ENCODE measurements at regions not wholly inside any gene's neighbourhood (a gene's known extent, or its start where the extent isn't known, plus 50 kb on each side); places are given as distances from the start of the nearest gene placed in this dataset.

DNA sequence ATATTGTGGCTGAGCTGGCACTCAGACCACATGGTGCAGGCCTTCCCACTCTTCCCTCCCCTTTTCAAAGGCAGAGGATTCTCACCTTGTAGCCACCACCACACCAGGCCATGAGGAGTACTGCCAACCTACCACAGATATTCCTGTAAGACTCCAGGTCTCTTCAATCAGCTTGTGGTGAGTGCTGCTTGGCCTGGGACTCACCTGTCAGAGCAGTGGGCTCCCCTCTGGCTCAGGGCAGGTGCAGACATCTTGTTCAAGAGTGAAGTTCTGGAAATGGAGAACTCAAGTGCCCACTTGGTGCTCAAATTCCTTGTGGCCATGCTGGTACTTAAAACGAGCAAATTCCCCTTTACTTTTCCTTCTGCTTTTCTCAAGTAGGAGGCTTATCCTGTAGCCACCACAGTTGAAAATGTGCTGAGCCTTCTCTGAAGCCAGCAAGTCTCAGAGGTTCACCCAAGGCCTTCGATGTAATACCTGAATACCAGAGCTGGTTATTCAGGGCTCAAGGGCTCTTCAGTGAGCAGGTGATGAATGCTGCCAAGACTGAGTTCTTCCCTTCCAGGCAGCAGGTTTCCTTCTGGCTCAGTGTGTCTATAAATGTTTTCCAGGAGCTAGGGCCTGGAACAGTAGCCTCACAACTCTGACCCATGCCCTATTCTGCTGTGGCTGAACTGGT is 212.9 kb downstream of the TEX13C start:
- no peaks in the 10 kb centered on the region for H3K27me3 ChIP-seq (ENCODE audit: control insufficient read depth in 3 of 3, insufficient read depth in 3 of 3, low read depth in 1 of 3, low read length in 3 of 3)
- no peak overlapping the region for H3K9ac ChIP-seq (ENCODE audit: low read depth, low read length, poor library complexity)
- H3K79me1 ChIP-seq (ENCODE audit: low read depth, low read length) = no peaks in the 10 kb centered on the region
- no peak for DNase-seq (ENCODE audit: low spot score)
- no peaks in the 10 kb centered on the region for H3K4me1 ChIP-seq (ENCODE audit: control insufficient read depth in 2 of 2, insufficient read depth in 1 of 2, low read depth in 1 of 2, low read length in 2 of 2)
- no peak overlapping the region for H2BK15ac ChIP-seq (ENCODE audit: low read length)
- H3K4me3 ChIP-seq (ENCODE audit: low read length in 2 of 2) = no peak overlapping the region
- no peak overlapping the region for H4K91ac ChIP-seq (ENCODE audit: low read depth, low read length, poor library complexity)
- H3K4ac ChIP-seq (ENCODE audit: low read length) = no peak overlapping the region
- WGBS, 2 donors (ENCODE audit: extremely low coverage in 2 of 2, insufficient read length in 2 of 2, insufficient replicate concordance in 1 of 2) = no CpG with 5 or more reads among the region's 2 CpGs
- H2BK120ac ChIP-seq (ENCODE audit: low read depth, low read length) = no peak overlapping the region
- H2BK5ac ChIP-seq (ENCODE audit: low read length) = no peak overlapping the region
- H2AFZ ChIP-seq (ENCODE audit: low read length) = no peak overlapping the region
- H3K4me2 ChIP-seq (ENCODE audit: insufficient read depth, low read length, poor library complexity, severe bottlenecking) = no peak overlapping the region
- no peak overlapping the region for H3K14ac ChIP-seq (ENCODE audit: low read length)
- H3K9me3 ChIP-seq (replicated peaks in 1 of 2; ENCODE audit: control insufficient read depth in 2 of 2, insufficient read depth in 1 of 2, low read depth in 1 of 2, low read length in 2 of 2) = no peaks in the 10 kb centered on the region
- no peaks in the 10 kb centered on the region for H3K36me3 ChIP-seq (replicated peaks in 1 of 2; ENCODE audit: control insufficient read depth in 2 of 2, insufficient read depth in 2 of 2, low read length in 2 of 2)
- H2AK5ac ChIP-seq (ENCODE audit: low read depth, low read length) = no peak overlapping the region
- H3K18ac ChIP-seq (ENCODE audit: low read length) = no peak overlapping the region
- H3K27ac ChIP-seq (replicated peaks; ENCODE audit: low read length) = no peak overlapping the region
- no peak overlapping the region for H3K23ac ChIP-seq (ENCODE audit: low read depth, low read length, poor library complexity)
- H2BK12ac ChIP-seq (ENCODE audit: low read length) = no peak overlapping the region
- H4K8ac ChIP-seq (ENCODE audit: low read depth, low read length) = no peak overlapping the region

DNA sequence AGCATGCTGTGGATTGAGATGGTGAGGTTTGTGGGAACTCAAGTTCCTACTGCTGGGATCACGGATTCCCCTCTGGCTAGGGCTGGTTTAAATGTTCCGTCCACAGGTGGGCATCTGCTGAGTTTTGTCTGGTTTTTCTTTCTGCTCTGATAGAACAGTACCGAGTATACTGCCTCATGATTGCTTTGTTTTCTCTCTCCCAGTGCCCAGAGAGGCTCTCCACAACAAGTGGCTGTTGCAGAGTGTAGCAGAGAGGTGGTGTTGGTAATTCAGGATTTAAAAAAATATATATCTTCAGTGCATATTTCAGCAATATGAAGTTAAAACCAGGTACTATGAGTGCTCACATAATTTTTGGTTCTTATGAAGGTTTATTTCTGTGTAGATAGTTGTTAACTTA is 213.7 kb downstream of the TEX13C start:
- Histone ChIP-seq H3K4me3 (ENCODE audit: low read length in 2 of 2) (no peak overlapping the region), H2AFZ (ENCODE audit: low read length) (no peak overlapping the region), H3K9me3 (replicated peaks in 1 of 2; ENCODE audit: control insufficient read depth in 2 of 2, insufficient read depth in 1 of 2, low read depth in 1 of 2, low read length in 2 of 2) (no peaks in the 10 kb centered on the region), H3K18ac (ENCODE audit: low read length) (no peak overlapping the region), H2BK15ac (ENCODE audit: low read length) (no peak overlapping the region), H2BK5ac (ENCODE audit: low read length) (no peak overlapping the region), H3K23ac (ENCODE audit: low read depth, low read length, poor library complexity) (no peak overlapping the region), H3K14ac (ENCODE audit: low read length) (no peak overlapping the region), H3K4me1 (ENCODE audit: control insufficient read depth in 2 of 2, insufficient read depth in 1 of 2, low read depth in 1 of 2, low read length in 2 of 2) (no peaks in the 10 kb centered on the region), H3K27ac (replicated peaks; ENCODE audit: low read length) (no peak overlapping the region), H3K4me2 (ENCODE audit: insufficient read depth, low read length, poor library complexity, severe bottlenecking) (no peak overlapping the region), H3K9ac (ENCODE audit: low read depth, low read length, poor library complexity) (no peak overlapping the region), H3K27me3 (ENCODE audit: control insufficient read depth in 3 of 3, insufficient read depth in 3 of 3, low read depth in 1 of 3, low read length in 3 of 3) (no peaks in the 10 kb centered on the region), H3K79me1 (ENCODE audit: low read depth, low read length) (no peaks in the 10 kb centered on the region), H2BK120ac (ENCODE audit: low read depth, low read length) (no peak overlapping the region), H3K36me3 (replicated peaks in 1 of 2; ENCODE audit: control insufficient read depth in 2 of 2, insufficient read depth in 2 of 2, low read length in 2 of 2) (no peaks in the 10 kb centered on the region), H4K8ac (ENCODE audit: low read depth, low read length) (no peak overlapping the region), H4K91ac (ENCODE audit: low read depth, low read length, poor library complexity) (no peak overlapping the region), H2AK5ac (ENCODE audit: low read depth, low read length) (no peak overlapping the region), H2BK12ac (ENCODE audit: low read length) (no peak overlapping the region), H3K4ac (ENCODE audit: low read length) (no peak overlapping the region)
- WGBS, 2 donors (ENCODE audit: extremely low coverage in 2 of 2, insufficient read length in 2 of 2, insufficient replicate concordance in 1 of 2) = no CpG with 5 or more reads among the region's 3 CpGs
- no peak for DNase-seq (ENCODE audit: low spot score)

DNA sequence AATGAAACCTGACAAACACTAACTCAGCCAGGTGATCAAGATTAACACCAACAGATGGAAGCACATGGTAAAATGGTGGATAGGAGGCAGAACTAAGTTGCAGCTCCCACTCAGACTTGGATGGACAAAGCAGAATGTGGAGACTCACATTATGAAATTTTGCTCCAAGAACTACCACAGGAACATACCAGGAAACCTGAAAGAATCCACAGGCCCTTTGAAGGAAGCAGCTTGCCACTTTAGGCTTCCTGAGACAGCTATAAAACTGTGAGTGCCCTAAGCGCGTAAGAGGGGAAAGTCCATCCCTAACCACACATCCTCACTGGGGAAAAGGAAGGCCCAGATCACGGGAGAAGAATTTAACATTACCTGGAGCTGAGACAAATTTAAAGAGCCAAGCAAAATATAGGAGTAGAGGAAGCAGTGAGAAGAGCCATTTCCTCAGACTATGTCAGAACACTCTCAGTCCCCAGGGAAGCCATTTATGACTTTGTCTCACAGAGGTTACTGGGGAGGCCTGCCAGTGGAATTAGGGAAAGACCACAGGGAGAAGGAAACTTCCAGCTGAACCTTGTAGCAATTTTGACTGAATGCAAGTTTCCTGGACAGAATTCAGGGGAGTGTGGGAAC is 224.5 kb downstream of the TEX13C start:
- no peak overlapping the region for H2AK5ac ChIP-seq (ENCODE audit: low read depth, low read length)
- no peak for DNase-seq (ENCODE audit: low spot score)
- no peak overlapping the region for H2BK15ac ChIP-seq (ENCODE audit: low read length)
- no peak overlapping the region for H4K8ac ChIP-seq (ENCODE audit: low read depth, low read length)
- H3K27me3 ChIP-seq (ENCODE audit: control insufficient read depth in 3 of 3, insufficient read depth in 3 of 3, low read depth in 1 of 3, low read length in 3 of 3) = no peaks in the 10 kb centered on the region
- H3K14ac ChIP-seq (ENCODE audit: low read length) = no peak overlapping the region
- WGBS, 2 donors (ENCODE audit: extremely low coverage in 2 of 2, insufficient read length in 2 of 2, insufficient replicate concordance in 1 of 2) = no CpG with 5 or more reads among the region's 3 CpGs
- no peak overlapping the region for H3K27ac ChIP-seq (replicated peaks; ENCODE audit: low read length)
- no peaks in the 10 kb centered on the region for H3K79me1 ChIP-seq (ENCODE audit: low read depth, low read length)
- no peak overlapping the region for H3K4me2 ChIP-seq (ENCODE audit: insufficient read depth, low read length, poor library complexity, severe bottlenecking)
- no peak overlapping the region for H3K23ac ChIP-seq (ENCODE audit: low read depth, low read length, poor library complexity)
- H3K9ac ChIP-seq (ENCODE audit: low read depth, low read length, poor library complexity) = no peak overlapping the region
- H3K4me1 ChIP-seq (ENCODE audit: control insufficient read depth in 2 of 2, insufficient read depth in 1 of 2, low read depth in 1 of 2, low read length in 2 of 2) = no peaks in the 10 kb centered on the region
- H2BK12ac ChIP-seq (ENCODE audit: low read length) = no peak overlapping the region
- H3K4me3 ChIP-seq (ENCODE audit: low read length in 2 of 2) = no peak overlapping the region
- no peaks in the 10 kb centered on the region for H3K36me3 ChIP-seq (replicated peaks in 1 of 2; ENCODE audit: control insufficient read depth in 2 of 2, insufficient read depth in 2 of 2, low read length in 2 of 2)
- H3K9me3 ChIP-seq (replicated peaks in 1 of 2; ENCODE audit: control insufficient read depth in 2 of 2, insufficient read depth in 1 of 2, low read depth in 1 of 2, low read length in 2 of 2) = no peaks in the 10 kb centered on the region
- H2AFZ ChIP-seq (ENCODE audit: low read length) = no peak overlapping the region
- no peak overlapping the region for H2BK120ac ChIP-seq (ENCODE audit: low read depth, low read length)
- no peak overlapping the region for H2BK5ac ChIP-seq (ENCODE audit: low read length)
- H4K91ac ChIP-seq (ENCODE audit: low read depth, low read length, poor library complexity) = no peak overlapping the region
- H3K18ac ChIP-seq (ENCODE audit: low read length) = no peak overlapping the region
- no peak overlapping the region for H3K4ac ChIP-seq (ENCODE audit: low read length)

DNA sequence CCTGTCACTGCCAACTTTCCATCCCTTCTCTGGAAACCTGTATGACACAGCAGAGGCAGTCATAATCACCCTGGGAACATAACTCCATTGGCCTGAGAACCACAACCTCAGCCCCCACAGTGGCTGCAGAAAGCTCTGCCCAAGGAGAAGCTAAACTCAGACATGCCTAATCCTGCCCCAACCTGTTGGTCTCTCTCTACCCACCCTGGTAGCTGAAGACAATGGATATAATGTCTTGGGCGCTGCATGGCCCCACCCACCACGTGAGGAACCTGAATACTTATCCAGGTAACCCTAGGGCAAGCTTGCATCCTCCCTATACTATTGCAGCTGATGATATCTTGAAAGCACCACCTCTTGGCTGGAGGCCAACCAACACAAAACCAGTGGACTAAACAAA is 225.2 kb downstream of the TEX13C start:
- no peak overlapping the region for H2BK5ac ChIP-seq (ENCODE audit: low read length)
- no peaks in the 10 kb centered on the region for H3K4me1 ChIP-seq (ENCODE audit: control insufficient read depth in 2 of 2, insufficient read depth in 1 of 2, low read depth in 1 of 2, low read length in 2 of 2)
- no peak overlapping the region for H3K18ac ChIP-seq (ENCODE audit: low read length)
- H3K4ac ChIP-seq (ENCODE audit: low read length) = no peak overlapping the region
- WGBS, 2 donors (ENCODE audit: extremely low coverage in 2 of 2, insufficient read length in 2 of 2, insufficient replicate concordance in 1 of 2) = no CpG with 5 or more reads among the region's 2 CpGs
- no peak overlapping the region for H3K4me3 ChIP-seq (ENCODE audit: low read length in 2 of 2)
- H3K79me1 ChIP-seq (ENCODE audit: low read depth, low read length) = no peaks in the 10 kb centered on the region
- no peak overlapping the region for H4K91ac ChIP-seq (ENCODE audit: low read depth, low read length, poor library complexity)
- H3K14ac ChIP-seq (ENCODE audit: low read length) = no peak overlapping the region
- no peaks in the 10 kb centered on the region for H3K27me3 ChIP-seq (ENCODE audit: control insufficient read depth in 3 of 3, insufficient read depth in 3 of 3, low read depth in 1 of 3, low read length in 3 of 3)
- no peaks in the 10 kb centered on the region for H3K9me3 ChIP-seq (replicated peaks in 1 of 2; ENCODE audit: control insufficient read depth in 2 of 2, insufficient read depth in 1 of 2, low read depth in 1 of 2, low read length in 2 of 2)
- DNase-seq (ENCODE audit: low spot score) = no peak
- no peaks in the 10 kb centered on the region for H3K36me3 ChIP-seq (replicated peaks in 1 of 2; ENCODE audit: control insufficient read depth in 2 of 2, insufficient read depth in 2 of 2, low read length in 2 of 2)
- no peak overlapping the region for H2BK12ac ChIP-seq (ENCODE audit: low read length)
- H2BK15ac ChIP-seq (ENCODE audit: low read length) = no peak overlapping the region
- no peak overlapping the region for H3K9ac ChIP-seq (ENCODE audit: low read depth, low read length, poor library complexity)
- H2BK120ac ChIP-seq (ENCODE audit: low read depth, low read length) = no peak overlapping the region
- H3K27ac ChIP-seq (replicated peaks; ENCODE audit: low read length) = no peak overlapping the region
- no peak overlapping the region for H2AK5ac ChIP-seq (ENCODE audit: low read depth, low read length)
- H3K4me2 ChIP-seq (ENCODE audit: insufficient read depth, low read length, poor library complexity, severe bottlenecking) = no peak overlapping the region
- no peak overlapping the region for H2AFZ ChIP-seq (ENCODE audit: low read length)
- H4K8ac ChIP-seq (ENCODE audit: low read depth, low read length) = no peak overlapping the region
- no peak overlapping the region for H3K23ac ChIP-seq (ENCODE audit: low read depth, low read length, poor library complexity)
